ENCODE measurements at regions not wholly inside any gene's neighbourhood (a gene's known extent, or its start where the extent isn't known, plus 50 kb on each side); places are given as distances from the start of the nearest gene placed in this dataset.

DNA sequence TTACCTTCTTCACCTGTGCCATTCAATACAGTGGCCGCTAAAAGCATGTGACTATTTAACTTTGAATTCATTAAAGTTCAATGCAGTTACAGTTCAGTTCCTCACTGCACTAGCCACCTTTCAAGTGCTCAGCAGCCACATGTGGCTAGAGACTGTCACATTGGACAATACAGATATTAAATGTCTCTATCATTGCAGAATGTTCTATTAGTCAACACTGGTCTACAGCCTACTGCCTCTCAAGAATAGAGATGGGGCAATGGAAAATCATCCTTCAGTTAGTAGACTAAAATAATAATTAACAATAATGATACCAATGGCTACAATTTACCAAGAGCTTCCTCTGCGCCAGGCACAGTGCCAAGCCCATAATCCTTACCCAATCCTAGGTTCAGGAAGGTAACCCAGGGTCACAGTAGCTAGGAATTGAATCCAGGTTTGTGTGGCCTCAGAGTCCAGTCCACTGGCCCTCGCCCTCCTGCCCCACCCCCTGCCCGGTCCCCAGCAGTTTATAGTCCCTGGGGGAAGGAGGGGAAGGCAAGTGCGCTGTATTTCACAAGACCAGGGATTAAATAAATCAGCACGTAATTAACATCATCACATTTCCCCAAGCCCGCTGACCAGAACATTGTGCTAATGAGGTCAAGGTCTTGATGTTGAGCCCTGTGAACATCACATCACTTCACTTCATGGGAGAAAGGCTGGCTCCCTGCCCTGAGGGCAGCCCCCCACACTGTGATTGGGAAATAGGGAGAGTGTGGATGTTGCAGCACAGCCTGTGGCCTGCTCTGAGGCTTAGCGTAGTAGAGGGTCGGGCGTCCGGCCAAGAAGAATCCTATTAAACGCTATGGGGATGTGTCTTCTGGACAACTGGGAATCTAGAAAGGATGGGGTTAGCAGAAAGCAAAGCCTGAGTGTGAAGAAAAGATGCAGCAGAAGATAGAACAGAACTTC is 147.2 kb downstream of the VEGFA start:
- H3K36me3 Mint-ChIP-seq (ENCODE audit: insufficient read depth in 1 of 3, low read depth in 3 of 3) = no peaks in the 10 kb centered on the region
- WGBS (ENCODE audit: extremely low coverage, insufficient read length, low lambda C conversion rate) = no CpG with 5 or more reads among the region's 12 CpGs
- H3K23ac ChIP-seq (ENCODE audit: insufficient read length, low read depth, low read length) = no peak overlapping the region
- no peaks in the 10 kb centered on the region for H3K27me3 ChIP-seq (ENCODE audit: insufficient read depth, low read length)
- no peak overlapping the region for H4K8ac ChIP-seq (replicated peaks; ENCODE audit: insufficient read length, low read depth, low read length)
- H4K20me1 ChIP-seq (ENCODE audit: control insufficient read depth, insufficient read depth, insufficient read length) = no peaks in the 10 kb centered on the region
- H2BK12ac ChIP-seq (ENCODE audit: insufficient read length, low read depth, low read length) = no peak overlapping the region
- H2AFZ ChIP-seq (ENCODE audit: low read length) = no peak overlapping the region
- no peak overlapping the region for H2BK5ac ChIP-seq (ENCODE audit: insufficient read length, low read length)
- no peak overlapping the region for H3K56ac ChIP-seq (ENCODE audit: insufficient read length, low read depth, low read length)
- no peak for TF ChIP-seq CTCF (conservative IDR thresholded peaks at IDR 0.05)
- no peak overlapping the region for H3T11ph ChIP-seq (ENCODE audit: low read length)
- no peaks in the 10 kb centered on the region for H3K79me2 ChIP-seq (ENCODE audit: insufficient read depth, low read length)
- H2BK120ac ChIP-seq (ENCODE audit: low read depth, low read length, poor library complexity, severe bottlenecking) = no peak overlapping the region
- H3K23me2 ChIP-seq (ENCODE audit: insufficient read length, low read depth, low read length, poor library complexity, severe bottlenecking) = no peaks in the 10 kb centered on the region
- no peak overlapping the region for H2BK20ac ChIP-seq (ENCODE audit: low read depth, low read length, poor library complexity, severe bottlenecking)
- no peaks in the 10 kb centered on the region for H3K79me1 ChIP-seq (ENCODE audit: insufficient read depth, low read depth, low read length, poor library complexity, severe bottlenecking)
- no peak overlapping the region for H3K27ac ChIP-seq (ENCODE audit: insufficient read length, low read depth, low read length)
- H4K5ac ChIP-seq (ENCODE audit: insufficient read length, low read depth, low read length) = no peak overlapping the region
- no peaks in the 10 kb centered on the region for H3K4me1 ChIP-seq (ENCODE audit: insufficient read depth, low read length)
- no peak overlapping the region for H2BK15ac ChIP-seq (ENCODE audit: low read depth, low read length)
- no peaks in the 10 kb centered on the region for H3K9me3 Mint-ChIP-seq
- H3K14ac ChIP-seq (ENCODE audit: insufficient read depth, low read length) = no peak overlapping the region
- no peak overlapping the region for H3K9ac ChIP-seq (ENCODE audit: extremely low read depth, insufficient read length, low read length)
- H3K18ac ChIP-seq (ENCODE audit: insufficient read length, low read depth, low read length) = no peak overlapping the region
- H3K9me3 ChIP-seq (ENCODE audit: control insufficient read depth, low read depth, low read length) = no peaks in the 10 kb centered on the region
- no peak overlapping the region for H4K91ac ChIP-seq (ENCODE audit: insufficient read length, low read depth, low read length)
- no peaks in the 10 kb centered on the region; the same call in 1 of the 2 replicates for H3K27me3 Mint-ChIP-seq (ENCODE audit: low read depth)
- H3K4me3 Mint-ChIP-seq = no peak overlapping the region
- DNase-seq = no peak
- 0 out of 7 replicates have a peak overlapping the region, but pooled peaks of 1 of the 3 experiments have one; percentile 8 for H3K27ac Mint-ChIP-seq
- H3K4ac ChIP-seq (ENCODE audit: low read depth, low read length) = no peak overlapping the region
- H3K4me2 ChIP-seq (ENCODE audit: insufficient read depth, insufficient read length, low read length) = no peak overlapping the region
- H2AK5ac ChIP-seq (ENCODE audit: insufficient read length, low read length) = no peak overlapping the region
- H3K4me1 Mint-ChIP-seq = peaks cover 10 to 28% of the 10 kb centered on the region in 2 experiments
